ENCODE measurements at regions not wholly inside any gene's neighbourhood (a gene's known extent, or its start where the extent isn't known, plus 50 kb on each side); places are given as distances from the start of the nearest gene placed in this dataset.

GRCh38 chr12:130104571-130105106 lies 57.6 kb upstream of the FZD10 start:
- Histone ChIP-seq H3K36me3 (no peaks in the 10 kb centered on the region), H3K4me3 (peak overlapping the region in 2 of 3 donors; percentile 10 to 52), H3K9me3 (no peaks in the 10 kb centered on the region), H3K27ac (peak overlapping the region; percentile 60 to 67), H3K4me1 (peaks cover 0 to 10% of the 10 kb centered on the region in 2 donors), H3K27me3 (no peaks in the 10 kb centered on the region)
- peak in 1 of 2 donors; percentile 39 for DNase-seq (ENCODE audit: low spot score in 2 of 2)
- intact Hi-C loops (cut with DNase I; ENCODE audit: low total_unique reads), result no loop called here
- TF ChIP-seq CTCF (IDR thresholded peaks at IDR 0.05) (no peak), POLR2AphosphoS5 (IDR thresholded peaks at IDR 0.05) (no peak), POLR2A (IDR thresholded peaks at IDR 0.05) (no peak)

GRCh38 chr12:130109062-130109945 lies 53.0 kb upstream of the FZD10 start:
- Histone ChIP-seq H3K27me3 (no peaks in the 10 kb centered on the region), H3K36me3 (no peaks in the 10 kb centered on the region), H3K4me1 (peaks cover 0 to 10% of the 10 kb centered on the region in 2 donors), H3K4me3 (no peak overlapping the region), H3K27ac (no peak overlapping the region), H3K9me3 (no peaks in the 10 kb centered on the region)
- DNase-seq (ENCODE audit: low spot score in 2 of 2), result no peak
- TF ChIP-seq POLR2A (IDR thresholded peaks at IDR 0.05), result no peak
- TF ChIP-seq POLR2AphosphoS5 (IDR thresholded peaks at IDR 0.05), result no peak
- no peak for TF ChIP-seq CTCF (IDR thresholded peaks at IDR 0.05)
- intact Hi-C loops (cut with DNase I; ENCODE audit: low total_unique reads), result no loop called here

GRCh38 chr12:130110914-130111313 lies 51.4 kb upstream of the FZD10 start:
- H3K4me3 ChIP-seq, result no peak overlapping the region
- intact Hi-C loops (cut with DNase I; ENCODE audit: low total_unique reads), result no loop called here
- TF ChIP-seq POLR2AphosphoS5 (IDR thresholded peaks at IDR 0.05) (no peak), POLR2A (IDR thresholded peaks at IDR 0.05) (no peak), CTCF (IDR thresholded peaks at IDR 0.05) (no peak)
- H3K36me3 ChIP-seq, result no peaks in the 10 kb centered on the region
- H3K4me1 ChIP-seq, result no peaks in the 10 kb centered on the region
- no peaks in the 10 kb centered on the region for H3K9me3 ChIP-seq
- no peak for DNase-seq (ENCODE audit: low spot score in 2 of 2)
- H3K27me3 ChIP-seq, result no peaks in the 10 kb centered on the region
- H3K27ac ChIP-seq, result no peak overlapping the region

- TF ChIP-seq POLR2AphosphoS5 (IDR thresholded peaks at IDR 0.05), result no peak
- intact Hi-C loops (cut with DNase I; ENCODE audit: low total_unique reads), result no loop called here
Measured at GRCh38 chr12:130111965-130112496, 50.2 kb upstream of the FZD10 start.

More at GRCh38 chr12:130111965-130112496, 50.2 kb upstream of the FZD10 start:
- no peak for DNase-seq (ENCODE audit: low spot score in 2 of 2)
- no peaks in the 10 kb centered on the region for H3K9me3 ChIP-seq
- no peak overlapping the region for H3K27ac ChIP-seq
- no peak overlapping the region for H3K4me3 ChIP-seq
- H3K36me3 ChIP-seq, result no peaks in the 10 kb centered on the region
- H3K4me1 ChIP-seq, result no peaks in the 10 kb centered on the region
- no peaks in the 10 kb centered on the region for H3K27me3 ChIP-seq
